ENCODE measurements at regions not wholly inside any gene's neighbourhood (a gene's known extent, or its start where the extent isn't known, plus 50 kb on each side); places are given as distances from the start of the nearest gene placed in this dataset.

GRCh38 chr3:102102394-102102793, 253.1 kb downstream of the NFKBIZ start:
- H3K4me3 ChIP-seq (ENCODE audit: low read depth, low read length, poor library complexity, severe bottlenecking) = no peak overlapping the region
- no peaks in the 10 kb centered on the region for H3K4me1 ChIP-seq (ENCODE audit: insufficient read depth, low read length, poor library complexity, severe bottlenecking)
- H3K27me3 ChIP-seq (replicated peaks; ENCODE audit: insufficient read depth, low read depth, low read length, poor library complexity) = no peaks in the 10 kb centered on the region
- no TSS peak for BruUV-seq (replicated peaks)
- intact Hi-C loops (cut with micrococcal nuclease; ENCODE audit: unreplicated experiment) = no loop called here
- TF ChIP-seq EZH2 (IDR thresholded peaks at IDR 0.05; ENCODE audit: borderline replicate concordance, low read depth, low read length, poor library complexity, severe bottlenecking) = no peak
- POLR2A ChIA-PET (ENCODE audit: low non-redundant PET) = no interaction called here
- H3K36me3 ChIP-seq (ENCODE audit: insufficient read depth, low read length, poor library complexity, severe bottlenecking) = no peaks in the 10 kb centered on the region
- no peak overlapping the region for H3K27ac ChIP-seq (ENCODE audit: low read depth, low read length, poor library complexity, severe bottlenecking)
- CTCF ChIA-PET = no interaction called here
- no peak for DNase-seq (ENCODE audit: low spot score)
- peaks cover 7% of the 10 kb centered on the region for H3K9me3 ChIP-seq (ENCODE audit: low read depth, low read length, poor library complexity, severe bottlenecking)

GRCh38 chr3:102104033-102104432, 254.7 kb downstream of the NFKBIZ start:
- intact Hi-C loops (cut with micrococcal nuclease; ENCODE audit: unreplicated experiment) = no loop called here
- POLR2A ChIA-PET (ENCODE audit: low non-redundant PET) = interaction anchor here (0.6 kb wide), 1 partner anchor 290 kb away, joined by 8 read pairs; no protein-coding TSS in a partner anchor
- CTCF ChIA-PET = no interaction called here

DNA sequence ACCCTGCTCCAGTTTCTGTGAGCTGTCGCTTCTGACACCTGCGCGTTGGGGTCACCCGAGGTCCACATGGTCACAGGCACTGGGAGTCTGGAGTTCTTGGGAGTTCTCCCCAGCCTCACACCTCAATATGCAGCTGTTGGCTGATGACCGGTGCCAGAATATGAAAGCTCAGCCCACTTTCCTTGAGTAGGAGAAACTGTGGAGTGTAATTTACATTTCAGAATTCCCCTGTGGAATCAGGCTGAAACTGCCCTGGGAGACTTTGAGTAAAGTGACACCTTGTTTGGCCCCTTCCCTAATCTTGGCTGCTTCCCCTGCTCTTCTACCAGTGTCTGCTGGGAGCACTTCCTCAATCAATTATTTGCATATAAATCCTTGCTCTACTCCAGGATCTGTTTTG, 255.9 kb downstream of the NFKBIZ start:
- no peak for TF ChIP-seq CTCF (conservative IDR thresholded peaks at IDR 0.05; ENCODE audit: low read depth, low read length)
- TF ChIP-seq EZH2 (IDR thresholded peaks at IDR 0.05; ENCODE audit: borderline replicate concordance, low read depth, low read length, poor library complexity, severe bottlenecking) = no peak
- ChIA-PET CTCF (no interaction called here), POLR2A (ENCODE audit: low non-redundant PET) (no interaction called here)
- Histone ChIP-seq H3K27me3 (replicated peaks; ENCODE audit: insufficient read depth, low read depth, low read length, poor library complexity) (no peaks in the 10 kb centered on the region), H3K4me1 (ENCODE audit: insufficient read depth, low read length, poor library complexity, severe bottlenecking) (no peaks in the 10 kb centered on the region), H3K27ac (ENCODE audit: low read depth, low read length, poor library complexity, severe bottlenecking) (no peak overlapping the region), H3K9me3 (ENCODE audit: low read depth, low read length, poor library complexity, severe bottlenecking) (peaks cover 13% of the 10 kb centered on the region), H3K4me3 (ENCODE audit: low read depth, low read length, poor library complexity, severe bottlenecking) (no peak overlapping the region), H3K36me3 (ENCODE audit: insufficient read depth, low read length, poor library complexity, severe bottlenecking) (no peaks in the 10 kb centered on the region)
- intact Hi-C loops (cut with micrococcal nuclease; ENCODE audit: unreplicated experiment) = no loop called here
- no TSS peak for BruUV-seq (replicated peaks)
- no peak for DNase-seq (ENCODE audit: low spot score)

More at GRCh38 chr3:102104033-102104432, 254.7 kb downstream of the NFKBIZ start:
- no peak for DNase-seq (ENCODE audit: low spot score)
- Histone ChIP-seq H3K27ac (ENCODE audit: low read depth, low read length, poor library complexity, severe bottlenecking) (no peak overlapping the region), H3K4me3 (ENCODE audit: low read depth, low read length, poor library complexity, severe bottlenecking) (no peak overlapping the region), H3K4me1 (ENCODE audit: insufficient read depth, low read length, poor library complexity, severe bottlenecking) (no peaks in the 10 kb centered on the region), H3K36me3 (ENCODE audit: insufficient read depth, low read length, poor library complexity, severe bottlenecking) (no peaks in the 10 kb centered on the region), H3K27me3 (replicated peaks; ENCODE audit: insufficient read depth, low read depth, low read length, poor library complexity) (no peaks in the 10 kb centered on the region), H3K9me3 (ENCODE audit: low read depth, low read length, poor library complexity, severe bottlenecking) (peaks cover 13% of the 10 kb centered on the region)
- BruUV-seq (replicated peaks) = no TSS peak
- TF ChIP-seq CTCF (conservative IDR thresholded peaks at IDR 0.05; ENCODE audit: low read depth, low read length) (no peak), EZH2 (IDR thresholded peaks at IDR 0.05; ENCODE audit: borderline replicate concordance, low read depth, low read length, poor library complexity, severe bottlenecking) (no peak)

GRCh38 chr3:102106416-102107097, 257.2 kb downstream of the NFKBIZ start:
- POLR2A ChIA-PET (ENCODE audit: low non-redundant PET) = no interaction called here
- CTCF ChIA-PET = no interaction called here

More at GRCh38 chr3:102106416-102107097, 257.2 kb downstream of the NFKBIZ start:
- peaks cover 13% of the 10 kb centered on the region for H3K9me3 ChIP-seq (ENCODE audit: low read depth, low read length, poor library complexity, severe bottlenecking)
- DNase-seq (ENCODE audit: low spot score) = no peak
- no peak overlapping the region for H3K4me3 ChIP-seq (ENCODE audit: low read depth, low read length, poor library complexity, severe bottlenecking)
- H3K4me1 ChIP-seq (ENCODE audit: insufficient read depth, low read length, poor library complexity, severe bottlenecking) = no peaks in the 10 kb centered on the region
- no TSS peak for BruUV-seq (replicated peaks)
- H3K27ac ChIP-seq (ENCODE audit: low read depth, low read length, poor library complexity, severe bottlenecking) = no peak overlapping the region
- H3K36me3 ChIP-seq (ENCODE audit: insufficient read depth, low read length, poor library complexity, severe bottlenecking) = no peaks in the 10 kb centered on the region
- TF ChIP-seq CTCF (conservative IDR thresholded peaks at IDR 0.05; ENCODE audit: low read depth, low read length) (no peak), EZH2 (IDR thresholded peaks at IDR 0.05; ENCODE audit: borderline replicate concordance, low read depth, low read length, poor library complexity, severe bottlenecking) (no peak)
- intact Hi-C loops (cut with micrococcal nuclease; ENCODE audit: unreplicated experiment) = no loop called here
- no peaks in the 10 kb centered on the region for H3K27me3 ChIP-seq (replicated peaks; ENCODE audit: insufficient read depth, low read depth, low read length, poor library complexity)

Measured in A673 (cell line).